CD4-positive, CD25-positive, alpha-beta regulatory T cell (primary cell): ENCODE measurements at regions not wholly inside any gene's neighbourhood (a gene's known extent, or its start where the extent isn't known, plus 50 kb on each side); places are given as distances from the start of the nearest gene placed in this dataset.

Experiments used
- ATAC-seq, 2 donors: fragments of 150-1000 bp; cut with Tn5 transposase; one replicate each; pipeline ENCODE4 v1.10.0; 2021; ENCODE audit warnings: low read depth in 2 of 2, moderate number of reproducible peaks in 2 of 2, moderate library complexity in 1 of 2
- DNase-seq, 3 donors: peaks; one replicate each; pipeline versions ENCODE4 v3.0.0 to v3.0.0-alpha.2; 2012 to 2022; ENCODE audit warnings: mixed read lengths in 1 of 3
- H3K27ac ChIP-seq: one replicate; pipeline ENCODE4 v1.7.0; 2013; ENCODE audit warnings: mild to moderate bottlenecking, low read length; ENCODE audit not compliant: insufficient read depth, poor library complexity, severe bottlenecking
- H3K27me3 ChIP-seq: one replicate; pipeline ENCODE4 v1.7.0; 2013; ENCODE audit warnings: low read length; ENCODE audit not compliant: control insufficient read depth, insufficient read depth
- H3K36me3 ChIP-seq: one replicate; pipeline ENCODE4 v1.7.0; 2013; ENCODE audit warnings: mild to moderate bottlenecking, low read length, moderate library complexity; ENCODE audit not compliant: control insufficient read depth, insufficient read depth
- H3K4me1 ChIP-seq: 2 replicates; pipeline ENCODE4 v1.7.0; 2013; ENCODE audit warnings: mild to moderate bottlenecking, low read length; ENCODE audit not compliant: insufficient read depth, control insufficient read depth, poor library complexity, severe bottlenecking
- H3K4me3 ChIP-seq: one replicate; pipeline ENCODE4 v1.7.0; 2013; ENCODE audit warnings: low read depth, mild to moderate bottlenecking, low read length, moderate library complexity
- H3K9me3 ChIP-seq, 2 experiments: 1 replicate in 1 of 2; 2 replicates in 1 of 2; pipeline ENCODE4 v1.7.0; 2013; ENCODE audit warnings: low read length in 2 of 2, mild to moderate bottlenecking in 1 of 2, moderate library complexity in 1 of 2; ENCODE audit not compliant: control insufficient read depth in 2 of 2
- H3K27ac Mint-ChIP-seq, 3 donors: one replicate each; pipeline ENCODE4 v1.8.0; 2020 to 2022; ENCODE audit warnings: mild to moderate bottlenecking in 3 of 3, mixed read lengths in 3 of 3, moderate library complexity in 2 of 3
- H3K27me3 Mint-ChIP-seq: one replicate; pipeline ENCODE4 v1.8.0; 2022; ENCODE audit warnings: mild to moderate bottlenecking, mixed read lengths
- H3K36me3 Mint-ChIP-seq: one replicate; pipeline ENCODE4 v1.8.0; 2020; ENCODE audit warnings: mixed read lengths
- H3K4me1 Mint-ChIP-seq, 4 donors: one replicate each; pipeline ENCODE4 v1.8.0; 2020 to 2022; ENCODE audit warnings: mixed read lengths in 4 of 4, mild to moderate bottlenecking in 1 of 4
- H3K4me3 Mint-ChIP-seq, 4 donors: one replicate each; pipeline ENCODE4 v1.8.0; 2020 to 2022; ENCODE audit warnings: mild to moderate bottlenecking in 4 of 4, mixed read lengths in 4 of 4, moderate library complexity in 3 of 4
- H3K9me3 Mint-ChIP-seq, 7 donors: one replicate each; pipeline ENCODE4 v1.8.0; 2020 to 2022; ENCODE audit warnings: mixed read lengths in 7 of 7, mild to moderate bottlenecking in 3 of 7, moderate library complexity in 2 of 7

DNA sequence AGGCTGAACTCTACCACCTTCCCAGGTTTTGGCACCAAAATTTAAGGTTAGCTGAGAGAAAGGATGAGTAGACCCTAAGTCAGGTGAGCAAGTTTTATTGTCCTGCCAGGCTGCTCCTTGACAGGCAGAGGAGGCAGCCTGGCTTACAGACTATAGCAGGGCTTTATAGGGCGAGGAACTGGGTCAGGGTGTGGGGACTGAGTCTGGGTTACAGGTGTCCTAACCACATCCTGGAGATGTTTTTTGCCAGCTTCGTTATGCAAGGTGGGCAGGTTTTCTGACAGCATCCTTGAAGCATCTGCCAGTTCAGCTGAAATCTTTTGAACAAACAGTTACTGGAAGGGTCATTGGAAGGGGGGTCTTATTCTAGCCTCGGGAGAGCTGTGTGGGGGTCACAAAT lies 905.7 kb upstream of the SLITRK5 start:
- Histone ChIP-seq H3K9me3 (peaks cover 2 to 29% of the 10 kb centered on the region in 2 experiments), H3K27me3 (no peaks in the 10 kb centered on the region), H3K4me1 (no peaks in the 10 kb centered on the region), H3K27ac (no peak overlapping the region), H3K36me3 (no peaks in the 10 kb centered on the region), H3K4me3 (no peak overlapping the region)
- peak in 1 of 2 donors; percentile 24 for ATAC-seq
- peaks cover 7% of the 10 kb centered on the region for H3K36me3 Mint-ChIP-seq
- peaks cover 8 to 43% (median 23%) of the 10 kb centered on the region in 7 donors for H3K9me3 Mint-ChIP-seq
- H3K4me1 Mint-ChIP-seq: no peaks in the 10 kb centered on the region
- H3K4me3 Mint-ChIP-seq: peak overlapping the region in 2 of 4 donors; percentile 45 to 56
- H3K27ac Mint-ChIP-seq: no peak overlapping the region
- H3K27me3 Mint-ChIP-seq: no peaks in the 10 kb centered on the region
- peak in 2 of 3 donors; percentile 14 to 41 for DNase-seq

DNA sequence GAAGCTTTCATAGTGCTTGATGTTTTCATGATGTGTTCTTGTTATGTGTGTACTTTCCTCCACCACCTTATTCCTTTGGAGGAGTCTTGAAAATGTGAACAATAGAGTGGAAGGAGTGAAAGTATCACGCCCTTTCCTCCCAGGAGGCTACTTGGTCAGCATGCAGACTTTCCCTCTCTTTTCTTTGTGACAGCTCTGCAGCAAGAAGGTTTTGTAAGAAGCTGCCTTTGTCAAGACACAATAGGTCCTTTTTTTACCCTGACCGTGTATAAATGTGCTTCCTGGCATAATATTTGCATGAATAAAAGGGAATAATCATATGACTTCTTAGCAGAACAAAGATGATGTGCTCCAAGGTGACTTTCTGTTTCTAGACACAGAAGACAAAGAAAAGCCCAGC lies 882.6 kb upstream of the SLITRK5 start:
- H3K4me3 Mint-ChIP-seq: no peak overlapping the region
- no peaks in the 10 kb centered on the region for H3K36me3 Mint-ChIP-seq
- Histone ChIP-seq H3K36me3 (no peaks in the 10 kb centered on the region), H3K9me3 (peaks cover 0 to 12% of the 10 kb centered on the region in 2 experiments), H3K27ac (no peak overlapping the region), H3K4me3 (no peak overlapping the region), H3K27me3 (no peaks in the 10 kb centered on the region), H3K4me1 (no peaks in the 10 kb centered on the region)
- DNase-seq (no peak), ATAC-seq (no peak)
- H3K27me3 Mint-ChIP-seq: no peaks in the 10 kb centered on the region
- no peak overlapping the region for H3K27ac Mint-ChIP-seq
- no peaks in the 10 kb centered on the region for H3K4me1 Mint-ChIP-seq
- peaks cover 2 to 24% (median 6%) of the 10 kb centered on the region in 7 donors for H3K9me3 Mint-ChIP-seq

DNA sequence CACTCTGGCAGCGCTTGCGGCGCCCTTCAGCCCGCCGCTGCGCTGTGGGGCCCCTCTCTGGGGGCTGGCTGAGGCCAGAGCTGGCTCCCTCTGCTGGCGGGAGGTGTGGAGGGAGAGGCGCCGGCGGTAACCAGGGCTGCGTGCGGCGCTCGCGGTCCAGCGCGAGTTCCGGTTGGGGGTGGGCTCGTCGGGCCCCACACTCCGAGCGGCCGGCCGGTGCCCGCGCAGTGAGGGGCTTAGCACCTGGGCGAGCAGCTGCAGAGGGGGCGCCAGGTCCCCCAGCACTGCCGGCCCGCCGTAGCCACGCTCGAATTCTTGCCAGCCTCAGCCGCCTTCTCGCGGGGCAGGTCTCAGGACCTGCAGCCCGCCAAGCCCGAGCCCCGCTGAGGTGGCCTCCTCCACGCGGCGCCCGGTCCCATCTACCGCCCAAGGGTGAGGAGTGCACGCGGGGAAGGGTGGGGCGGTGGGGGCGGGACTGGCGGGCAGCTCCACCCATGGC lies 879.0 kb upstream of the SLITRK5 start:
- ATAC-seq: no peak
- no peaks in the 10 kb centered on the region for H3K36me3 Mint-ChIP-seq
- Histone ChIP-seq H3K9me3 (peaks cover 0 to 12% of the 10 kb centered on the region in 2 experiments), H3K36me3 (no peaks in the 10 kb centered on the region), H3K4me1 (no peaks in the 10 kb centered on the region), H3K4me3 (no peak overlapping the region), H3K27me3 (no peaks in the 10 kb centered on the region), H3K27ac (no peak overlapping the region)
- no peaks in the 10 kb centered on the region for H3K4me1 Mint-ChIP-seq
- H3K9me3 Mint-ChIP-seq: peaks cover 0 to 20% (median 6%) of the 10 kb centered on the region in 7 donors
- H3K27ac Mint-ChIP-seq: no peak overlapping the region
- H3K27me3 Mint-ChIP-seq: no peaks in the 10 kb centered on the region
- H3K4me3 Mint-ChIP-seq: no peak overlapping the region
- DNase-seq: no peak

DNA sequence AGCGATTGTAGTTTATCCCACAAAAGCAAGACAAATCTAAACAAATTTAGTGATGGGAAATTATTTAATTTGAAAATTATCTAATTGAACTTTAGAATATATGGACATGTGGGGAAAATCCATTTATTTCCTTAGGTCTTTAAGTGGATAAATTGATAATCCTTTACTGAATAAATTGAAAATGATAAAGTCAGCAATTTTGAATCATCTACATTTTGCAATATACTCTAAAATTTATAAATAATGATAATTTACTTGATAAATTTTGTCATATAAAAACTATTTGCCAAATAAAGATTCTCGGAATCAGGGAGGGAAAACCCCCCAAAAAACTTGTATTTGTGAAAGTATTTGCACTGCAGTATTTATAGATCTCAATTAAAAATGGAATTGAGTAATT lies 875.3 kb upstream of the SLITRK5 start:
- Mint-ChIP-seq H3K27ac (no peak overlapping the region), H3K36me3 (no peaks in the 10 kb centered on the region), H3K9me3 (peaks cover 0 to 15% (median 4%) of the 10 kb centered on the region in 7 donors), H3K4me3 (no peak overlapping the region), H3K27me3 (no peaks in the 10 kb centered on the region), H3K4me1 (no peaks in the 10 kb centered on the region)
- Histone ChIP-seq H3K27me3 (no peaks in the 10 kb centered on the region), H3K27ac (no peak overlapping the region), H3K36me3 (no peaks in the 10 kb centered on the region), H3K4me1 (no peaks in the 10 kb centered on the region), H3K9me3 (peaks cover 0 to 12% of the 10 kb centered on the region in 2 experiments), H3K4me3 (no peak overlapping the region)
- ATAC-seq (no peak), DNase-seq (no peak)

DNA sequence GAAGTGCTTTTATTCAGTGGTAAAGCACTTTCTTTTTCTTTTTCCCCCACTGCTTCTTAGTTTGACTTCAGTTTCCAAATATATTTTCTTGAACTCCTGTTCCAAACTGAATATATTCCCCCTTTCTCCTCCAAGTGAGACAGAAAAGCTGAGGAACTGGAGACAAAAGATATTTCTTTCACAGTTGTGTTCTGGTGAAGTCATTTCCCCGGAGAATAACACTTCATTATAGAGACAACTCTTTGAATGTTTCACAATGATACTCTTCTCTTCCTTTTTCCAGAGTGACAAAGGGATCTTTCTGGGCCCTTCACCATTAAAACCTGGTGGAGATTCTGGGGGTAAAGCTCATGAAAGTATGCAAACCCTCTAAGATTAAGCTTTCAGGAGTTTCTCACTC lies 860.8 kb upstream of the SLITRK5 start:
- Mint-ChIP-seq H3K27me3 (no peaks in the 10 kb centered on the region), H3K4me1 (no peaks in the 10 kb centered on the region), H3K9me3 (peaks cover 0 to 12% (median 7%) of the 10 kb centered on the region in 7 donors), H3K27ac (no peak overlapping the region), H3K4me3 (no peak overlapping the region), H3K36me3 (no peaks in the 10 kb centered on the region)
- no peak for ATAC-seq
- H3K36me3 ChIP-seq: no peaks in the 10 kb centered on the region
- H3K9me3 ChIP-seq: peaks cover 0 to 2% of the 10 kb centered on the region in 2 experiments
- H3K4me3 ChIP-seq: no peak overlapping the region
- no peaks in the 10 kb centered on the region for H3K4me1 ChIP-seq
- H3K27ac ChIP-seq: no peak overlapping the region
- no peak for DNase-seq
- no peaks in the 10 kb centered on the region for H3K27me3 ChIP-seq

DNA sequence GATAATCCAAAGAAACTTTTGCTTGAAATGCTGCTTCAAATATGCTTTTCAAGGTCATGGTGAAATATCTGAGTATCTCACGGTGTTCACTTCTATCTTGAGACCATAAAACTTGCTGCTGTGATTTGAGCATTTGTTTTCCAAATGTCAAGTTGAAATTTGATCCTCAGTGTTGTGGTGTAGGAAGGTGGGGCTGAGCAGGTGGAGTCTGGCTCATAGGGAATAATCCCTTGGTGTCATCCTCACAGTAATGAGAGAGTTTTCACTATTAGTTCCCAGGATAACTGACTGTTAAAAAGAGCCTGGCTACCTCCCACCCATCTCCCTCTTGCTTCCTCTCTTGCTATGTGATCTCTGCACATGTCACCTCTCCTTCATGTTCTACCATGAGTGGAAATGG lies 858.0 kb upstream of the SLITRK5 start:
- no peak overlapping the region for H3K4me3 Mint-ChIP-seq

DNA sequence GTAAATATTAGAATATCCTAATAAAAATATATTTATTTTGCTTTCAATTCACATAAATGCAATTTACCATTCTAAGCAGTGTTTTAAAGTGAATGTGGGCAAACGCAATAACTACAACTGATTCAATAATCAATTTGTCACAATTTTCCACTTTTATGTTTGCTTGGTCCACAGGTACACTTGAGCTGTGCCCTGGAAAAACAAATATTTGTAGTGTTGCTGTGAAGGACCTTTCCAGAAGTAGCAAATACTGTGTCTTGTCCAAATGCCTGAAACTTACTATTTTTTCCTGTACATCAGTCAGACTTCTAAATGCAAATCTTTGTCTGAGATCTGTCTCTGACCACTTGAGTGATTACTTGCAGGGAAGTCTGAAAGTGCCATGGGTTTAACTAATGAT lies 845.8 kb upstream of the SLITRK5 start:
- peaks cover 0 to 3% of the 10 kb centered on the region in 2 experiments for H3K9me3 ChIP-seq
- H3K4me3 Mint-ChIP-seq: no peak overlapping the region
- no peaks in the 10 kb centered on the region for H3K36me3 Mint-ChIP-seq
- no peak overlapping the region for H3K4me3 ChIP-seq
- DNase-seq (no peak), ATAC-seq (no peak)
- H3K9me3 Mint-ChIP-seq: peaks cover 3 to 40% (median 7%) of the 10 kb centered on the region in 7 donors
- H3K27me3 Mint-ChIP-seq: no peaks in the 10 kb centered on the region
- no peaks in the 10 kb centered on the region for H3K36me3 ChIP-seq
- H3K27ac Mint-ChIP-seq: no peak overlapping the region
- H3K4me1 Mint-ChIP-seq: no peaks in the 10 kb centered on the region
- no peaks in the 10 kb centered on the region for H3K4me1 ChIP-seq
- H3K27ac ChIP-seq: no peak overlapping the region
- no peaks in the 10 kb centered on the region for H3K27me3 ChIP-seq

More for the DNA sequence above, 858.0 kb upstream of the SLITRK5 start:
- Mint-ChIP-seq H3K36me3 (no peaks in the 10 kb centered on the region), H3K27me3 (no peaks in the 10 kb centered on the region), H3K9me3 (peaks cover 0 to 13% (median 7%) of the 10 kb centered on the region in 7 donors), H3K27ac (peak overlapping the region in 1 of 3 donors; percentile 29), H3K4me1 (no peaks in the 10 kb centered on the region)
- DNase-seq: no peak
- Histone ChIP-seq H3K36me3 (no peaks in the 10 kb centered on the region), H3K27me3 (no peaks in the 10 kb centered on the region), H3K4me1 (no peaks in the 10 kb centered on the region), H3K27ac (no peak overlapping the region), H3K4me3 (no peak overlapping the region), H3K9me3 (no peaks in the 10 kb centered on the region)
- no peak for ATAC-seq

DNA sequence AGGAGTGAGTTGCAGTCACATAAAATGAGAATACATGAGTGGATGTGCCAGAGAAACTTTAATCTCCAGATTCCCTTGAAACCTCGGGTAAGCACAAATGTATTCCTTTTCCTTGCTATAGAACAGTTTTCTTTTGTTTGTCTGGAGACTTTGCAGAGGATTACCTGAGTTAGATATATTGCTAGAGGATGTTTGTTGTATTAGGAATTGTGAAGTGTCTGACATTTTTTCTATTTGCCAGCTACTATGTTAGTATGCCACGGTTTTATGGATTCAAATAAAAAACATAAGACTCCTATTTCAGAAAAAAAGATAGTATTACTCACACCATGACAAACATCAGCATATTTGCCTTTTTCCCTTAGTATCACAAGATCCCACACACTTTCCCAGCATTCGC lies 844.9 kb upstream of the SLITRK5 start:
- H3K9me3 Mint-ChIP-seq: peaks cover 3 to 40% (median 8%) of the 10 kb centered on the region in 7 donors
- Histone ChIP-seq H3K27me3 (no peaks in the 10 kb centered on the region), H3K27ac (no peak overlapping the region), H3K9me3 (peaks cover 0 to 3% of the 10 kb centered on the region in 2 experiments), H3K4me3 (no peak overlapping the region), H3K36me3 (no peaks in the 10 kb centered on the region), H3K4me1 (no peaks in the 10 kb centered on the region)
- H3K36me3 Mint-ChIP-seq: no peaks in the 10 kb centered on the region
- ATAC-seq: no peak
- H3K27me3 Mint-ChIP-seq: no peaks in the 10 kb centered on the region
- H3K4me1 Mint-ChIP-seq: no peaks in the 10 kb centered on the region
- no peak overlapping the region for H3K27ac Mint-ChIP-seq
- DNase-seq: no peak
- no peak overlapping the region for H3K4me3 Mint-ChIP-seq
